Esophagus (tissue), 2 donors: ENCODE measurements at regions not wholly inside any gene's neighbourhood (a gene's known extent, or its start where the extent isn't known, plus 50 kb on each side); places are given as distances from the start of the nearest gene placed in this dataset.

ENCODE experiments used
- H3K27ac ChIP-seq, 2 donors: one replicate each; pipeline ENCODE4 v1.5.1; 2013; ENCODE audit warnings: low read depth in 2 of 2, mild to moderate bottlenecking in 2 of 2, inconsistent platforms in 1 of 2, low read length in 1 of 2, moderate library complexity in 1 of 2
- H3K27me3 ChIP-seq, 2 donors: one replicate each; pipeline ENCODE4 v1.6.1; 2013; ENCODE audit warnings: low read length in 2 of 2, control low read depth in 1 of 2, mild to moderate bottlenecking in 1 of 2; ENCODE audit not compliant: insufficient read depth in 2 of 2, control insufficient read depth in 1 of 2
- H3K36me3 ChIP-seq, 2 donors: one replicate each; pipeline ENCODE4 v1.6.1; 2013; ENCODE audit warnings: low read length in 1 of 2; ENCODE audit not compliant: control insufficient read depth in 2 of 2, insufficient read depth in 2 of 2
- H3K4me1 ChIP-seq, 2 donors: one replicate each; pipeline ENCODE4 v1.6.1; 2013; ENCODE audit warnings: low read length in 1 of 2; ENCODE audit not compliant: control insufficient read depth in 2 of 2, insufficient read depth in 2 of 2
- H3K4me3 ChIP-seq, 2 donors: one replicate each; pipeline ENCODE4 v1.5.1; 2013; ENCODE audit warnings: low read length in 2 of 2, mild to moderate bottlenecking in 2 of 2, low read depth in 1 of 2, moderate library complexity in 1 of 2
- H3K9me3 ChIP-seq, 2 donors: one replicate each; pipeline ENCODE4 v1.6.1; 2013; ENCODE audit warnings: mild to moderate bottlenecking in 2 of 2, low read depth in 1 of 2, low read length in 1 of 2, moderate library complexity in 1 of 2; ENCODE audit not compliant: control insufficient read depth in 2 of 2, insufficient read depth in 1 of 2
- WGBS, 2 donors: extraction: QIAGEN DNeasy Blood & Tissue Kit; methylation state at CpG; one replicate each; pipeline ENCODE4 v1.1.7; 2013; 5-methylcytosine and 5-hydroxymethylcytosine counted together
- donor health status: healthy with polysubstance abuse.
- donor health status: Bipolar disorder and iron deficiency.

DNA sequence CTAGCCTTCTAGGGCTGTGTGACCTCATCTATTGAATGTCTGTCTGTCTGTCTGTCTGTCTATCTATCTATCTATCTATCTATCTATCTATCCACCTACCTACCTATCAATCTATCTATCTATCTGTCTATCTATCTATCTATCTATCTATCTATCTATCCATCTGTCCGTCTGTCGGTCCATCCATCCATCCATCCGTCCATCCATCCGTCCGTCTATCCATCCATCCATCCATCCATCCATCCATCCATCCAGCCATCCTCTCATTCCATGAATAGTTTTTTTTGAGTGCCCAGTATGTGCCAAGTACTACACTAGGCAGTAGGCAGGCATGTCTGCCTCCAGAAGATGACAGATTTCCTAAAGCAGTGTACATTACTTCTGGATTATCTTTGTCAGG lies 122.5 kb downstream of the FOXB1 start:
- H3K4me3 ChIP-seq: no peak overlapping the region
- no peaks in the 10 kb centered on the region for H3K4me1 ChIP-seq
- no peaks in the 10 kb centered on the region for H3K36me3 ChIP-seq
- WGBS, 2 donors: 95 to 96% methylated on average over 5 of the region's 5 CpGs
- no peaks in the 10 kb centered on the region for H3K27me3 ChIP-seq
- H3K27ac ChIP-seq: no peak overlapping the region
- H3K9me3 ChIP-seq: no peaks in the 10 kb centered on the region

DNA sequence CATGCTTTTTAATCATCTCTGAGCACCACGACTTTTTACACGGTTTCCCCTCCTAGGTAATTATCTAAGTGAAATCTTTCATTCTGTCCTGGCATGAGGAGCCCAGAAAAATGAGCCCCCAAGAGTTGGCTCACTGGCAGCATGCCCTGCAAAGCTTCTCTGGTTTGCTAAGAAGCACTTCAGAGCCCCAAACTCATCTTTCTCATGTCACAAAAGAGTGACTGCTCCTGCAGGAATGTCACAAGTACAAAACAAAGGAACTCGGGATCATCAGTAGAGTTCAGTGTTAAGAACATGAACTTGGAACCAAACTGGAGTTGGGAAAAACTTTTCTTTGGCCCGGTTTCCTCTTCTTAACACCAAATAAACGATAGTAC lies 123.9 kb downstream of the FOXB1 start:
- peak overlapping the region in 1 of 2 donors; percentile 55 for H3K27ac ChIP-seq
- no peaks in the 10 kb centered on the region for H3K4me1 ChIP-seq
- whole genome bisulfite sequencing, 2 donors: 9 to 13% methylated on average over 5 of the region's 5 CpGs
- H3K4me3 ChIP-seq: peak overlapping the region; percentile 36 to 53
- H3K27me3 ChIP-seq: no peaks in the 10 kb centered on the region
- H3K9me3 ChIP-seq: no peaks in the 10 kb centered on the region
- H3K36me3 ChIP-seq: no peaks in the 10 kb centered on the region

GRCh38 chr15:60128710-60129109 lies 124.6 kb downstream of the FOXB1 start:
- Histone ChIP-seq H3K27ac (no peak overlapping the region), H3K36me3 (no peaks in the 10 kb centered on the region), H3K27me3 (no peaks in the 10 kb centered on the region), H3K4me3 (no peak overlapping the region), H3K9me3 (no peaks in the 10 kb centered on the region), H3K4me1 (no peaks in the 10 kb centered on the region)
- 54 to 69% methylated on average over 5 of the region's 5 CpGs for WGBS, 2 donors

GRCh38 chr15:60130398-60130797 lies 126.3 kb downstream of the FOXB1 start:
- no peaks in the 10 kb centered on the region for H3K27me3 ChIP-seq
- H3K27ac ChIP-seq: no peak overlapping the region
- no peak overlapping the region for H3K4me3 ChIP-seq
- H3K4me1 ChIP-seq: no peaks in the 10 kb centered on the region
- 72 to 78% methylated on average over 1 of the region's 1 CpG for WGBS, 2 donors
- no peaks in the 10 kb centered on the region for H3K36me3 ChIP-seq
- H3K9me3 ChIP-seq: no peaks in the 10 kb centered on the region

- WGBS, 2 donors: 92% methylated on average over 7 of the region's 7 CpGs
- Histone ChIP-seq H3K4me1 (no peaks in the 10 kb centered on the region), H3K27me3 (no peaks in the 10 kb centered on the region)
Measured at GRCh38 chr15:60130821-60131220, 126.7 kb downstream of the FOXB1 start.

GRCh38 chr15:60134609-60135008 lies 130.5 kb downstream of the FOXB1 start:
- H3K9me3 ChIP-seq: no peaks in the 10 kb centered on the region
- H3K27me3 ChIP-seq: peaks cover 0 to 5% of the 10 kb centered on the region in 2 donors
- H3K27ac ChIP-seq: no peak overlapping the region
- no peaks in the 10 kb centered on the region for H3K36me3 ChIP-seq
- WGBS, 2 donors: 46 to 56% methylated on average over 1 of the region's 1 CpG
- H3K4me3 ChIP-seq: no peak overlapping the region
- H3K4me1 ChIP-seq: no peaks in the 10 kb centered on the region

More at GRCh38 chr15:60130821-60131220, 126.7 kb downstream of the FOXB1 start:
- no peaks in the 10 kb centered on the region for H3K36me3 ChIP-seq
- no peak overlapping the region for H3K4me3 ChIP-seq
- H3K9me3 ChIP-seq: no peaks in the 10 kb centered on the region
- H3K27ac ChIP-seq: no peak overlapping the region

DNA sequence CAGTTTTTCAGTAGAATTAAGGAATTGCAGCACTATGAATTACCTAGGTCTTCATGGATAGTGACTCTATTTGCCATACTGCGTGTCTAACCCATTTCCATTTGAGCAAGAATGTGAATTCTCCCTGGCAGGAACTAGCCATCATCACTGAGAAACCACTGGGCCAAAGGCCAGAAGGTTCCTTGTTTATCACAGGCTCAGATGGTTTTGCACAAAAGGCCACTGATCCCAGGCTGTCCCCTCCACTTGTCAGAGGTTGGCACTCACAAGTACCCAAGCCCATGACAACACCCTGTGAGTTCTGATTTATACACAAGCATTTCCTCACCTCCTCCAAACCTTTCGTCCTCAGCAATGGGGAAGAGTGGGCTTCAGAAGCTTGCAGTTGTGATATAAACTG lies 131.8 kb downstream of the FOXB1 start:
- Histone ChIP-seq H3K27me3 (peaks cover 0 to 5% of the 10 kb centered on the region in 2 donors), H3K27ac (no peak overlapping the region), H3K9me3 (no peaks in the 10 kb centered on the region), H3K4me1 (no peaks in the 10 kb centered on the region), H3K4me3 (no peak overlapping the region), H3K36me3 (no peaks in the 10 kb centered on the region)
- WGBS, 2 donors: 78 to 83% methylated on average over 2 of the region's 2 CpGs

DNA sequence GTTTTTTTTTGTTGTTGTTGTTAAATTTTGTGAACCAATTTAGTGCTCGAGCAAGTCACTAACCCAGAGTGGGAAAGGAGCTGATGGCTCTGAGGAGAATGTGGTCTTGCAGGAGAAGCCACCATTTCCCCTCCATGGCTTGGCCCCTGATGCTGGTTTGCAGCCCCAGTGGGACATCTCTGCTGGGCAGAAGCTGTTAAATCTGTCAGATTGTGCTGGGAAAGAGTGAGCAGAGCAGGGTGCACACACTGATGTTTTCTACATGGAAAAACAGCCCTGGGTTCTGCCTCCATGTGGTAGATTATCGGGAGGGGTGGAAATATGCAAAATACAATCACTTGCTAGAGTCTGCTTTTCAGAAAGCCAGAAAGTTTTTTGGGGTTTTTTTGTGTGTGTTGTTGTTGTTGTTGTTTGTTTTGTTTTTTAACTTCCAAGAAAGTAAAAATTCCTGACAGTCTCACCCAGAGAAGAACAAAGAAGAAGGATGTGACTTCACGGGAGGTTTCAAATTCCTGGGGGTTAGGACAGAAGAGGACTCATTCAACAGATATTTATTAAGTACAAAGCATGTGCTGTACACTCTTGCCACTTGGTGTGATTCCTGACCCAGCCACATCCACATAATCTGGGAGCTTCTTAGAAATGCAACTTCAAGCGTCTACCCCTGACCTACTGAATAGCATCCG lies 133.7 kb downstream of the FOXB1 start:
- H3K27me3 ChIP-seq: peaks cover 0 to 5% of the 10 kb centered on the region in 2 donors
- WGBS, 2 donors: 59 to 68% methylated on average over 5 of the region's 5 CpGs
- H3K27ac ChIP-seq: no peak overlapping the region
- H3K4me1 ChIP-seq: no peaks in the 10 kb centered on the region
- no peak overlapping the region for H3K4me3 ChIP-seq
- no peaks in the 10 kb centered on the region for H3K36me3 ChIP-seq
- H3K9me3 ChIP-seq: no peaks in the 10 kb centered on the region

- Histone ChIP-seq H3K9me3 (no peaks in the 10 kb centered on the region), H3K36me3 (no peaks in the 10 kb centered on the region), H3K27ac (no peak overlapping the region), H3K4me3 (no peak overlapping the region), H3K4me1 (no peaks in the 10 kb centered on the region), H3K27me3 (peaks cover 0 to 5% of the 10 kb centered on the region in 2 donors)
- WGBS, 2 donors: 84 to 85% methylated on average over 3 of the region's 3 CpGs
Measured at GRCh38 chr15:60138397-60138968, 134.4 kb downstream of the FOXB1 start.

- Histone ChIP-seq H3K4me3 (no peak overlapping the region), H3K27ac (no peak overlapping the region), H3K9me3 (no peaks in the 10 kb centered on the region), H3K36me3 (no peaks in the 10 kb centered on the region), H3K4me1 (no peaks in the 10 kb centered on the region), H3K27me3 (no peaks in the 10 kb centered on the region)
- 66 to 70% methylated on average over 4 of the region's 4 CpGs for WGBS, 2 donors
Measured at GRCh38 chr15:60152386-60152785, 148.3 kb downstream of the FOXB1 start.
